GM12892 (cell line): ENCODE measurements at regions not wholly inside any gene's neighbourhood (a gene's known extent, or its start where the extent isn't known, plus 50 kb on each side); places are given as distances from the start of the nearest gene placed in this dataset.
"Not testable (repeated sequence)": the region's sequence is repeated elsewhere in the genome, so short reads cannot be mapped to it uniquely, and the experiment has no call there.

ENCODE experiments used
- DNase-seq: peaks from one replicate; pipeline ENCODE4 v3.0.0; 2011; ENCODE audit not compliant: insufficient read length
- FAIRE-seq: peaks from 2 replicates; lab custom pipeline; 2011; peaks lifted over from hg19 to GRCh38; lab: Jason Lieb, UNC
- POLR2A ChIP-seq: IDR thresholded peaks from 2 replicates; pipeline ENCODE4 v1.6.1; 2011; ENCODE audit warnings: low read depth, low read length, control low read depth
- POLR2AphosphoS5 ChIP-seq: IDR thresholded peaks from 2 replicates; pipeline ENCODE4 v1.6.1; 2011; ENCODE audit warnings: low read depth, low read length, control low read depth
- TAF1 ChIP-seq: IDR thresholded peaks from 2 replicates; pipeline ENCODE4 v1.6.1; 2011; ENCODE audit warnings: low read depth, mild to moderate bottlenecking, control low read depth, low read length, borderline replicate concordance

DNA sequence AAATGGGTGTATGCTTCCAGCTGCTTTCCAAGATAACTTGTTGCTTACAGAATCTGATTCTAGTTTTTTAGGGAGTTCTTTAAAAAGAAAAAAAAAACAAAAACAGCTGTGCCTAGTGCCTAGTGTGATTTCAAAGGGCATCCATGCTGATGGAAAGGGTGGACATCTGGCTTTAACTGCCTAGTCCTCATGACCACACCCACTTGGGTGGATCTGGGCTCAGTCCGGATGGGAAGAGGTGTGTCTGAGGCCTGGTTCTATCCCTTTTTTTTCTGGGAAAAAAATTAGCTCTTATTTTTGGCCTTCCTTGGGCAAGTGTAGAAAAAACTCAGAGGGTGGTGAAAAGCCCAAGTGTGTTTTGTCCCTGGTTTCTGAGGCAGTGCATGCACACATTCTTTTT, 132.3 kb upstream of the CDH11 start:
- FAIRE-seq: no peak
- no peak for DNase-seq
- TF ChIP-seq POLR2A (no peak), POLR2AphosphoS5 (no peak)

DNA sequence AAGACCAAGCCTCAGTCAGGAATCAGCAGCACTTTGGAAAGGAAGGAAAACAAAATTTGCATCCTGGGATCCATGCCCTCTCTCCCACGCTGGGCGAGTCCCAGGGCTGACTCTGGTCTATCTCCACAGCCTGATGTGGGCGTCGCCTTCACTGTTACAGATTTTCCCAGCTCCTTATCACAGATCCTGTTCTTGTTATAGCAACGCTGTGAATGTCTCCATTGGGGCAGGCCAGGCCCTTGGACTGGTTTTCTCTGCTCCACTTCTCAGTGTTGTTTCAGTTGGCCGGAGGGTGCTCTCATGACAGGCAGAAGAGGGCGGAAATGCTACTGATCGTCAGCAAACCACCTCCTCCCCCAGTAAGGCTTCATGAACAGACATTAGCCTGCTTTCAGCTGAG, 127.9 kb upstream of the CDH11 start:
- FAIRE-seq: no peak

DNA sequence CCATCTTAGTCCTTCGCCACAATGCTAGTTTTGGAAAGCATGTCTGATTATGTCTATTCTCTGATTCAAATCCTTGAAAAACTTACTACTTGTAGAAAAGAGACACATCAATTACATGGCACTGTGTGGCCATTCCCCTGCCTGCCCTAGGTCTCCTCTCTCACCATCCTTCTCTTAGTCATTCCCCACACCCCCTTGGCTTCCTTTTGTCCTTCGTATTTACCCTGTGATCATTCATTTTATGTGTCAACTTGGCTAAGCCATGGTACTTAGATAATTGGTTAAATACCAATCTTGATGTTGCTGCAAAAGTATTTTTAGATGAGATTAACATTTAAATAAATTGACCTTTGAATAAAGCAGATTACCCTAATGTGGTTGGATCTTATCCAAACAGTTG, 122.9 kb upstream of the CDH11 start:
- no peak for FAIRE-seq
- TF ChIP-seq POLR2A: no peak
- no peak for TF ChIP-seq TAF1
- TF ChIP-seq POLR2AphosphoS5: no peak
- no peak for DNase-seq

More for the DNA sequence above, 127.9 kb upstream of the CDH11 start:
- DNase-seq: no peak
- TF ChIP-seq TAF1: no peak
- TF ChIP-seq POLR2AphosphoS5: no peak
- no peak for TF ChIP-seq POLR2A

DNA sequence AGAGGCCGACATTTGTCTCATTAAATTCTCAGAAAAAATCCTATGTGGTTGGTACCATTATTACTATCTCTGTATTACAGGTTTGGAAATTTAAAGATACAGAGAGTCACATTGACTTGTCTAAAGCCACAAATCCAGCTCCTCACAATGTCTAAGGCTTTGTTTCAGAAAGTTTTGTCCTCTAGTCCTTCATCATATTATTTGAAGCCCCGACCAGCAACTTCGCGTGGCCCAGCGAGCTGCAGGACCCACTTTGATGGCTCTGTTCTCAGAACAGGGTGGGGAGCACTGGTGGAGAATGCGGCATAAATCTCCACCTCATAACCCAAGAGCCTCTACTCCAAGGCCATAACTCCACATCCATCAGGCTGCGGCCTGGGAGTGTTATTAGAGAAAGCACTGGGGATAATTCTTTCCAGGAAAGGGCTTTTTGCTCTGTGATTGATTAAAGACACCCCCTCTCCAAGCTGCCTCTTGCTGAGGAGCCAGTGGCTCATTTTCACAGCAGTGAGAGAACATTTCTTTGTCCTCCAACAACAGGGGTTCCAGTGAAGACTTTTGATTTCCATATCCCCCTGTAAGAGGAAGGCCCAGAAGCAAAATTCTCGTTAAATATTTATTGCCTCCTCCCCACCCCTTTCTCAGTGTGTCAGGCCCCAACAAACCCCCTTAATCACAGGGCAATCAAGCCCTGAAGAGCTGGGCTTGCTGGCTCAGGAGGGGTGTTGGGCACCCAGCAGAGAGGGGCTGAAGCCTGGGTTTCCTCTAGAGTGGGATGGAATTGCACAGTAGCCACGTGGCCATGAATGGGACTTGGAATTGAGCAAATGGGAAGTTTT, 113.7 kb upstream of the CDH11 start:
- no peak for DNase-seq
- TF ChIP-seq POLR2A (no peak), TAF1 (no peak), POLR2AphosphoS5 (no peak)
- FAIRE-seq: no peak

DNA sequence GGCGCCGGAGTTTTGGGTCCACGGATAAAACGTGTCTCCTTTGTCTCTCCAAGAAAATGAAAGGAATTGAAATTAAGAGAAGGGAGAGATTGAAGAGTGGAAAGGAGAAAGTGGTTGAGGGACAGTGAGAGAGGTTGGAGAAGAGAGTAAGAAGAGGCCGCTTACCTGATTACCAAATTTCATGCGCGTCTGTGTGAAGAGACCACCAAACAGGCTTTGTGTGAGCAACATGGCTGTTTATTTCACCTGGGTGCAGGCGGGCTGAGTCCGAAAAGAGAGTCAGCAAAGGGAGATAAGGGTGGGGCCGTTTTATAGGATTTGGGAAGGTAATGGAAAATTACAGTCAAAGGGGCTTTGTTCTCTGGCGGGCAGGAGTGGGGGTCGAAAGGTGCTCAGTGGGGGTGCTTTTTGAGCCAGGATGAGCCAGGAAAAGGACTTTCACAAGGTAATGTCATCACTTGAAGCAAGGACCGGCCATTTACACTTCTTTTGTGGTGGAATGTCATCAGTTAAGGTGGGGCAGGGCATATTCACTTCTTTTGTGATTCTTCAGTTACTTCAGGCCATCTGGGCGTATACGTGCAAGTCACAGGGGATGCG, 113.0 kb upstream of the CDH11 start:
- not testable (repeated sequence) for DNase-seq, FAIRE-seq

DNA sequence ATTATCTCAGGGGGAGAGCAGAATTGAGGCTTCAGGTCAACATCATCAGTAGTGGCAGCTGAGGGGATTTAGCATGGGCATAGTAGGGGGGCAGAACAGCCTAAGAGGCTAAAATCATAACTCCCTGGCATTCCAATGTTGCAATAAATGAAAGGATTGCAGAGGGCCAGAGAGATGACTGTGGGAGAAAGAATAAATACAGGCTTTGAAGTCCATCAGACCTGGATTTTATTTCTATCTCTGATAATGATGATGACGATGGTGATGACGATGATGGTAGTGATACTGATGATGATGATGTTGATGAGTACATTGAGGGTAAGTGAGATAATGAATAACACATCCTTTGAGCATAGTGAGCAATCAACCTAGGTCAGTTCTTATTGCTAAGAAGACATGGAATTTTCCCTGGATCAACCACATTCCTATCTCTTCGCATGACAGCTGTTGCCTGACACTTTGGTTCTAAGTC, 107.4 kb upstream of the CDH11 start:
- FAIRE-seq (no peak), DNase-seq (no peak)
- TF ChIP-seq POLR2AphosphoS5 (no peak), POLR2A (no peak), TAF1 (no peak)

DNA sequence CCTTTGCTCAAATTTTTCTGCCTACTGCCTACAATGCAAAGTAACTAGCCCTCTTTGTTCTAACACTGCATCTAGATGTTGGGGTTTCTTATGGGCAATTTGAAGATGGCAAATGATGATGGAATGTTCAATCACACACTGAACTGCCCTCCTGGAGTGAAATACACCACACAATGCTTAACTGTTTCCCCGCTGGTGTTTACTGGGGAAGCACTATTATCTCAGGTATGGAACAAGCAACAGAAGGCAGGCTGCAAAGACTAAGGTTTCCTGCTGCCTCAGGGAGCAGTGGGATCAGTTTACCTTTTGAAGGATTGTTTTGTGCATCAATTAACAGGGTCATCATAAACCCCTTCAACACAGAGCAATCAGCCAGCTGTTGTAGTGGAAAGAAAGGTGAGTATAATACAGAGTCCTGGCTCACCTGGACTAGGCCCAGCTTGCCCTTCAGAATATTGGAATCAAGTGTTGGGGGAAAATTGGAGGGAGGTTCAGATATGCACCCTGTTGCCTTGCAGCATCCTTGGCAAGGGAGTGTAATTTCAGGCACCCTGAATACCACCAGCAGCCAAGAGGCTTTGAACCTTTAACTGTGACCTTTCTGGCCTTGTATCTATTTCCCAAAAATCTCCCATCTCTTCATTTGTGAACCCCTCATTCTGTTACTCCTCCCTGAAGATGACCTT, 105.4 kb upstream of the CDH11 start:
- TF ChIP-seq TAF1 (no peak), POLR2A (no peak), POLR2AphosphoS5 (no peak)
- DNase-seq (no peak), FAIRE-seq (no peak)

DNA sequence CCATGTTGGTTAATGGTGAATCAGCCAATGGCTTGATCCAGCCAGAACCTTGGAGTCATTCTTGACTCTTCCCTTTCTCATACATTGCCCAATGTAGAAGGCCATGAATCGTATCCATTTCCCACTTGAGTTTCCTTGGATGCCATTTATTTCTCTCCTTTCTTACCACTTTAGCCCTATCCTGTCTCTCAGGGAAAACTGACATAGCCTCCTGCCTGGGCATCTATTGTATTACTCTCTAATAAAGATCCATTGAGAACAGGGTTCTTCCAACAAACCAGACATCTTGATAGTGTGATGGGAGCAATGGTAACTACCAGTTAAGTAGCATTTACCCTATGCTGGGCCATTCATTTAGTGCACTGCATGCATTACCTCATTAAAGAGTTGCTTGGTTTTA, 104.2 kb upstream of the CDH11 start:
- TF ChIP-seq POLR2AphosphoS5 (no peak), TAF1 (no peak), POLR2A (no peak)
- DNase-seq (no peak), FAIRE-seq (no peak)

DNA sequence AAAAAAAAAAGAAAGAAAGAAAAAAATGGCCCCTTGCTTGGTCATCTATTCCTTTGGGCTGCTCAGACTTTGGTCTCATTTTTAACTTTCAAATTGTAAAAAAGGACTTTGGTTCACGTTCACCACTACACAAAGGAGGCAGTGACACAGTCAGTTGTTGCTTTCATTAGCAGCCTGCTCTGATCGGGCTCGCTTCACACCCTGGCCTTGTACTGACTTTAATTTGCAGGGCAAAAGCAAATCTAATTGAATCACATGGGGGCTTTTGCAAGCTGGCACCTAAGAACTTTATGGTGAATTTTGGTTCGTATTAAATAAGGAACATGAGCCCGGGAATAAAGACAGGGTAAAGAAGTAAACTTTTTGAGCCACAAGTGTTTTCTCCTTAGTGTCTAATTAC, 103.6 kb upstream of the CDH11 start:
- DNase-seq: no peak
- TF ChIP-seq POLR2A: no peak
- no peak for TF ChIP-seq POLR2AphosphoS5
- TF ChIP-seq TAF1: no peak
- no peak for FAIRE-seq

DNA sequence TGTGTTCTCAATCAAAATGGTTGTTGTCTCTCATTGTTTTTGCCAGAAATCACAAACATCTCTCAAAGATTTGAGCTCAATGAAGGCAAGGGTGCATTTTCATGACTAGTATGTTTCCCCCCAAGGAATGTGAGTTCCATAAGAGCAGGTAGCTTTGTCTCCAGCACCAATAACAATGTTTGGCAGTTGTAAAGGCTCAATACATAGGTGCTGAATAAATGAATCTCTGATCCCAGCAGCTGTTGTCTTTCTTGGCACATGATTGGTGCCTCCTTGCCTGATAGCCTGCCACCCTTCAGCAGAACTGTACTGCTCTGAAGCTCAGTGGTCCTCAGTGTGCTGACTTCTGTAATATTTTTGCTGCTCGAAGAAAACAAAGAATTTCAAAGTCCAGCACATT, 103.1 kb upstream of the CDH11 start:
- TF ChIP-seq TAF1 (no peak), POLR2A (no peak), POLR2AphosphoS5 (no peak)
- no peak for FAIRE-seq
- DNase-seq: no peak

DNA sequence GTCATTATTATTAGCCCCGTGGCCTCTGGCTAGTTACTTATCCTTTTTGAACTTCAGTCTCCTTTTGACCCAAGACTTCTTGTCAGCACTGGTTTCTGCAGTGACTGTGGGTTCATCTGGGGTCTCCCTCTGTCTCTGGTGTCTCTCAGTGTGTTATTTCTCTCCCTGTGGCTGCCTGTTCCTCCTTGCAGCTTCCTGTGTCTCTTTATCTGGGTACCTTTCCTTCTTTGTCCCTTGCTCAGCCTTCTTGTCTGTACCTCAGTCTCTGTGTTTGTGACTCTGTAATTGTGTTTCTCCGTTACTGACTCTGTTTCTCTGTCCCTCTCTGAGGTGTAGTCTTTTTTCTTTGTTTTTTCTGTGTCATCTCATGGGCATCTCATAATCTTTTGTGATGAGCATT, 102.6 kb upstream of the CDH11 start:
- TF ChIP-seq TAF1 (no peak), POLR2AphosphoS5 (no peak), POLR2A (no peak)
- FAIRE-seq: no peak
- DNase-seq: no peak
